ENCODE measurements at regions not wholly inside any gene's neighbourhood (a gene's known extent, or its start where the extent isn't known, plus 50 kb on each side); places are given as distances from the start of the nearest gene placed in this dataset.
"Not testable (repeated sequence)": the region's sequence is repeated elsewhere in the genome, so short reads cannot be mapped to it uniquely, and the experiment has no call there.

- peak; percentile 16 for TF ChIP-seq CTCF (IDR thresholded peaks at IDR 0.05)
Measured at GRCh38 chr11:103609117-103610066, 427.0 kb upstream of the DDI1 start.

GRCh38 chr11:103610435-103610834, 426.0 kb upstream of the DDI1 start:
- H3K4me3 ChIP-seq = no peak overlapping the region
- H3K36me3 ChIP-seq = no peaks in the 10 kb centered on the region
- no peaks in the 10 kb centered on the region for H3K9me3 ChIP-seq
- H3K27ac ChIP-seq = no peak overlapping the region
- DNase-seq (ENCODE audit: low spot score) = no peak
- no peaks in the 10 kb centered on the region for H3K27me3 ChIP-seq (replicated peaks; ENCODE audit: insufficient read depth)
- ATAC-seq (ENCODE audit: insufficient number of reproducible peaks, low FRiP score, low read depth) = no peak
- no peak for TF ChIP-seq CTCF (IDR thresholded peaks at IDR 0.05)
- H3K4me1 ChIP-seq (ENCODE audit: control insufficient read depth in 1 of 2, low read depth in 2 of 2) = peaks cover 0 to 5% of the 10 kb centered on the region in 2 donors

More at GRCh38 chr11:103609117-103610066, 427.0 kb upstream of the DDI1 start:
- Histone ChIP-seq H3K4me3 (no peak overlapping the region), H3K27ac (no peak overlapping the region), H3K27me3 (replicated peaks; ENCODE audit: insufficient read depth) (no peaks in the 10 kb centered on the region), H3K4me1 (ENCODE audit: control insufficient read depth in 1 of 2, low read depth in 2 of 2) (peaks cover 0 to 5% of the 10 kb centered on the region in 2 donors), H3K9me3 (no peaks in the 10 kb centered on the region), H3K36me3 (no peaks in the 10 kb centered on the region)
- ATAC-seq (ENCODE audit: insufficient number of reproducible peaks, low FRiP score, low read depth) = peak; percentile 60
- no peak for DNase-seq (ENCODE audit: low spot score)

DNA sequence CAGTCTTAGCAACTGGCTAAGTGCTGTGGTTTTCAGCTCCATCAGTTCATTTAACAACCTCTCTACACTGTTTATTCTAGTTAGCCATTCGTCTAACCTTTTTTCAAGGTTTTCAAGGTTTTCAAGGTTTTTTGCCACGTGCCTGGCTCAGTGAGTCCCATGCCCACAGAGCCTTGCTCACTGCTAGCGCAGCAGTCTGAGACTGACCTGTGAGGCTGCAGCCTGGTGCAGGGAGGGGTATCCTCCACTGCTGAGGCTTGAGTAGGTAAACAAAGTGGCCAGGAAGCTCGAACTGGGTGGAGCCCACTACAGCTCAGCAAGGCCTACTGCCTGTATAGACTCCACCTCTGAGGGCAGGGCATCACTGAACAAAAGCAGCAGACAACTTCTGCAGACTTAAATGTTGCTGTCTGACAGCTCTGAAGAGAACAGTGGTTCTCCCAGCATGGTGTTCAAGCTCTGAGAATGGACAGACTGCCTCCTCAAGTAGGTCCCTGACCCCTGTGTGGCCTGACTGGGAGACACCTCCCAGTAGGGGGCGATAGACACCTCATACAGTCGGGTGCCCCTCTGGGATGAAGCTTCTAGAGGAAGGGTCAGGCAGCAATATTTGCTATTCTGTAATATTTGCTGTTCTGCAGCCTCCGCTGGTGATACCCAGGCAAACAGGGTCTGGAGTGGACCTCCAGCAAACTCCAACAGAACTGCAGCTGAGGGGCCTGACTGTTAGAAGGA, 424.7 kb upstream of the DDI1 start:
- DNase-seq (ENCODE audit: low spot score); H3K4me3 ChIP-seq; H3K36me3 ChIP-seq; H3K27me3 ChIP-seq (replicated peaks; ENCODE audit: insufficient read depth); ATAC-seq (ENCODE audit: insufficient number of reproducible peaks, low FRiP score, low read depth); H3K27ac ChIP-seq; H3K4me1 ChIP-seq (ENCODE audit: control insufficient read depth in 1 of 2, low read depth in 2 of 2); H3K9me3 ChIP-seq: not testable (repeated sequence)

DNA sequence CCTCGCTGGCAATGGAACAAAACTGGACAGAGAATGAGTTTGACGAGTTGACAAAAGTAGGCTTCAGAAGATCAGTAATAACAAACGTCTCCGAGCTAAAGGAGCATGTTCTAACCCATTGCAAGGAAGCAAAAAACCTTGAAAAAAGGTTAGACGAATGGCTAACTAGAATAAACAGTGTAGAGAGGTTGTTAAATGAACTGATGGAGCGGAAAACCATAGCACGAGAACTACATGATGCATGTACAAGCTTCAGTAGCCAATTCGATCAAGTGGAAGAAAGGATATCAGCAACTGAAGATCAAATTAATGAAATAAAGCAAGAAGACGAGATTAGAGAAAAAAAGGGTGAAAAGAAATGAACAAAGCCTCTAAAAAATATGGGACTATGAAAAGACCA, 424.0 kb upstream of the DDI1 start:
- H3K27ac ChIP-seq; ATAC-seq (ENCODE audit: insufficient number of reproducible peaks, low FRiP score, low read depth); DNase-seq (ENCODE audit: low spot score); H3K27me3 ChIP-seq (replicated peaks; ENCODE audit: insufficient read depth); H3K4me3 ChIP-seq; H3K9me3 ChIP-seq; H3K36me3 ChIP-seq; H3K4me1 ChIP-seq (ENCODE audit: control insufficient read depth in 1 of 2, low read depth in 2 of 2): not testable (repeated sequence)

DNA sequence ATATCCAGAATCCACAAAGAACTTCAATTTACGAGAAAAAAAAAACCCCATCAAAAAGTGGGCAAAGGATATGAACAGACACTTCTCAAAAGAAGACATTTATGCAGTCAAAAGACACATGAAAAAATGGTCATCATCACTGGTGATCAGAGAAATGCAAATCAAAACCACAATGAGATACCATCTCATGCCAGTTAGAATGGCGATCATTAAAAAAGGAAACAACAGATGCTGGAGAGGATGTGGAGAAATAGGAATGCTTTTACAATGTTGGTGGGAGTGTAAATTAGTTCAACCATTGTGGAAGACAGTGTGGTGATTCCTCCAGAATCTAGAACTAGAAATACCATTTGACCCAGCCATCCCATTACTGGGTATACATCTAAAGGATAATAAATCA, 419.9 kb upstream of the DDI1 start:
- not testable (repeated sequence) for H3K36me3 ChIP-seq; ATAC-seq (ENCODE audit: insufficient number of reproducible peaks, low FRiP score, low read depth); H3K27ac ChIP-seq; H3K4me1 ChIP-seq (ENCODE audit: control insufficient read depth in 1 of 2, low read depth in 2 of 2); H3K4me3 ChIP-seq; H3K9me3 ChIP-seq; DNase-seq (ENCODE audit: low spot score); H3K27me3 ChIP-seq (replicated peaks; ENCODE audit: insufficient read depth)

- TF ChIP-seq CTCF (IDR thresholded peaks at IDR 0.05) = no peak
- H3K27ac ChIP-seq = no peak overlapping the region
- H3K4me1 ChIP-seq (ENCODE audit: control insufficient read depth in 1 of 2, low read depth in 2 of 2) = no peaks in the 10 kb centered on the region
- H3K9me3 ChIP-seq = no peaks in the 10 kb centered on the region
- H3K4me3 ChIP-seq = no peak overlapping the region
- H3K36me3 ChIP-seq = no peaks in the 10 kb centered on the region
- DNase-seq (ENCODE audit: low spot score) (no peak), ATAC-seq (ENCODE audit: insufficient number of reproducible peaks, low FRiP score, low read depth) (no peak)
- H3K27me3 ChIP-seq (replicated peaks; ENCODE audit: insufficient read depth) = no peaks in the 10 kb centered on the region
Measured at GRCh38 chr11:103618528-103618927, 417.9 kb upstream of the DDI1 start.

Data from thoracic aorta (tissue), 2 donors.